Duodenal mucosa (tissue), 2 donors: ENCODE measurements at regions not wholly inside any gene's neighbourhood (a gene's known extent, or its start where the extent isn't known, plus 50 kb on each side); places are given as distances from the start of the nearest gene placed in this dataset.

Experiments
- H3K27ac ChIP-seq: one replicate; pipeline ENCODE4 v1.7.0; 2013; ENCODE audit warnings: low read depth, low read length
- H3K27me3 ChIP-seq, 2 donors: one replicate each; pipeline ENCODE4 v1.7.0; 2013; ENCODE audit warnings: low read length in 2 of 2, control low read depth in 1 of 2; ENCODE audit not compliant: insufficient read depth in 2 of 2, control insufficient read depth in 1 of 2
- H3K36me3 ChIP-seq, 2 donors: one replicate each; pipeline ENCODE4 v1.7.0; 2013; ENCODE audit warnings: low read length in 2 of 2, control low read depth in 1 of 2; ENCODE audit not compliant: insufficient read depth in 2 of 2, control insufficient read depth in 1 of 2
- H3K4me1 ChIP-seq, 2 donors: one replicate each; pipeline ENCODE4 v1.7.0; 2013; ENCODE audit warnings: low read length in 2 of 2, control low read depth in 1 of 2; ENCODE audit not compliant: insufficient read depth in 2 of 2, control insufficient read depth in 1 of 2
- H3K4me3 ChIP-seq, 2 donors: one replicate each; pipeline ENCODE4 v1.7.0; 2013; ENCODE audit warnings: low read length in 2 of 2, low read depth in 1 of 2
- H3K9ac ChIP-seq, 2 donors: one replicate each; pipeline ENCODE4 v1.7.0; 2013; ENCODE audit warnings: low read length in 2 of 2, low read depth in 1 of 2
- H3K9me3 ChIP-seq, 2 donors: one replicate each; pipeline ENCODE4 v1.7.0; 2013; ENCODE audit warnings: low read length in 2 of 2, control low read depth in 1 of 2; ENCODE audit not compliant: control insufficient read depth in 1 of 2

- no peak overlapping the region for H3K27ac ChIP-seq
- no peaks in the 10 kb centered on the region for H3K9me3 ChIP-seq
Observed at GRCh38 chr18:70420146-70420898, 131.5 kb downstream of the SOCS6 start.

DNA sequence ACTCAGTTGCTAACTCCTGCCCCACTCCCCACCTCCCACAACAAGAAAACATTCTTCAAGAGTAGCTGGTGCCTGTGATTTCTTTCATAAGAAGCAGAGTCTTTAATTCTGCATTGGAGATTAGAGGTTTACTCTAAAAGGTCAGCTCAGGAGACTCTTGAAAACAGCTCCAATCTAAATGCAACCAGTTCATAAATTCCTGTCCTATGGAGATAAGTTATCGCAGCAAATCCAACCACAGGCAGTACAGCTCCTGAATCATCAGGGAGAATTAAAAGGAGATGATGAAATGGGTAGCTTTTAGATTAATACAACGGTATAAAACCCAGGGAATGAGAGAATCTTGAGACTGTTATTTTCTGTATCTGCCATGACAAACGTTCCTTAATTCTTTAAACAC lies 130.7 kb downstream of the SOCS6 start:
- H3K4me3 ChIP-seq = peak overlapping the region in 1 of 2 donors; percentile 16
- H3K9ac ChIP-seq = no peak overlapping the region
- no peak overlapping the region for H3K27ac ChIP-seq
- no peaks in the 10 kb centered on the region for H3K27me3 ChIP-seq
- H3K9me3 ChIP-seq = no peaks in the 10 kb centered on the region
- H3K36me3 ChIP-seq = no peaks in the 10 kb centered on the region
- peaks cover 31 to 56% of the 10 kb centered on the region in 2 donors for H3K4me1 ChIP-seq

More at GRCh38 chr18:70420146-70420898, 131.5 kb downstream of the SOCS6 start:
- Histone ChIP-seq H3K4me1 (peaks cover 31 to 56% of the 10 kb centered on the region in 2 donors), H3K27me3 (no peaks in the 10 kb centered on the region), H3K9ac (no peak overlapping the region), H3K36me3 (no peaks in the 10 kb centered on the region), H3K4me3 (no peak overlapping the region)

GRCh38 chr18:70418546-70419311 lies 129.9 kb downstream of the SOCS6 start:
- Histone ChIP-seq H3K4me1 (peaks cover 31 to 48% of the 10 kb centered on the region in 2 donors), H3K27ac (no peak overlapping the region), H3K36me3 (no peaks in the 10 kb centered on the region), H3K27me3 (no peaks in the 10 kb centered on the region), H3K9ac (no peak overlapping the region), H3K9me3 (no peaks in the 10 kb centered on the region), H3K4me3 (no peak overlapping the region)

- no peak overlapping the region for H3K27ac ChIP-seq
- H3K9me3 ChIP-seq = no peaks in the 10 kb centered on the region
- no peak overlapping the region for H3K4me3 ChIP-seq
- no peaks in the 10 kb centered on the region for H3K27me3 ChIP-seq
- no peak overlapping the region for H3K9ac ChIP-seq
- H3K4me1 ChIP-seq = peaks cover 23 to 40% of the 10 kb centered on the region in 2 donors
- no peaks in the 10 kb centered on the region for H3K36me3 ChIP-seq
Observed at GRCh38 chr18:70417847-70418246, 129.0 kb downstream of the SOCS6 start.

DNA sequence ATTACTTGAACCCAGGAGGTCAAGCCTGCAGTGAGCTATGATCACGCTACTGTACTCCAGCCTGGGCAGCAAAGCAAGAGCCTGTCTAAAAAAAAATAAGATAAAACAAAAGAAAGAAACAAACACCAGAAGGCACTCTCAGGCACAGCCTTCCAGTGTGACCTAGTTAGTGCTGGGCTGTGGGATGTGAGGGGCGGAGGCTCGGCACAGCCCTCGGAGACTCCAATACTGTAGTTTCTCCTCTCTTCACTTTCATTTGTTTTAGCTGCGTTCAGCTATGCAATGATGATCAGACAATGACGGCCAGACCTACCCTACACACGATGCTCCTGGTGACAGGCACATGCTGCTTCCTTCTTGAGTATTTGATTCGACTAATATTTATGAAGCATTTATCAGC lies 127.7 kb downstream of the SOCS6 start:
- Histone ChIP-seq H3K9me3 (no peaks in the 10 kb centered on the region), H3K4me1 (peaks cover 13 to 26% of the 10 kb centered on the region in 2 donors), H3K27ac (no peak overlapping the region), H3K27me3 (no peaks in the 10 kb centered on the region), H3K4me3 (no peak overlapping the region), H3K36me3 (no peaks in the 10 kb centered on the region), H3K9ac (no peak overlapping the region)

DNA sequence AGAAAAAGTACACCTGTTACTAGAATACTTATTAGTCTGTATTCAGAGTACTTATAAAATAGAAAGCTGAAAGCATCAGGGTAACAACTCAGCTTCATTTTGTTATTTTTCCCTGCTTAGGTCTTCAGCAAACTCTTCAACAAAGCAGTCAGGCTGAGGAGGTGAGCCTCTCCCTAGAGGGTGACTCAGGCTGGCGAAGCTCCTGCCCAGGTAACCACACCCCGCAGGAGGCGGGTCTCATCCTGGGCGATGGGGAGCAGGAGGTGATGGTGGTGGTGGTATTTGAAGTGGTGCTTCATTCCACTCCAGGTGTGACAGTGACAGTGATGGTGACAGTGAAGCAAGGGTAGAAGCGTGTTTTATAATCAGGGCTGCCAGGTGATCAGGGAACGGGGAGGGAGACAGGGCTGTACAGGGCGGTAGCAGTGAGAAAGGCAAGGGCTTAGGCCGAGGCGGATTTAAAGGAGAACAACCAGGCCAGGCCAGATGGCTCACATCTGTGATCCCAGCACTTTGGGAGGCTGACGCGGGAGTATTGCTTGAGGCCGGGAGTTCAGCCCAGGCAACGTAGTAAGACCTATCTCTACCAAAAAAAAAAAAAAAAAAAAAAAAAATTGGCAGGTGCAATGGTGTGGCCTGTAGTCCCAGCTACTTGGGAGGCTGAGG lies 127.1 kb downstream of the SOCS6 start:
- H3K9me3 ChIP-seq = no peaks in the 10 kb centered on the region
- no peak overlapping the region for H3K9ac ChIP-seq
- H3K36me3 ChIP-seq = no peaks in the 10 kb centered on the region
- peaks cover 9 to 24% of the 10 kb centered on the region in 2 donors for H3K4me1 ChIP-seq
- H3K4me3 ChIP-seq = no peak overlapping the region
- no peaks in the 10 kb centered on the region for H3K27me3 ChIP-seq
- no peak overlapping the region for H3K27ac ChIP-seq

DNA sequence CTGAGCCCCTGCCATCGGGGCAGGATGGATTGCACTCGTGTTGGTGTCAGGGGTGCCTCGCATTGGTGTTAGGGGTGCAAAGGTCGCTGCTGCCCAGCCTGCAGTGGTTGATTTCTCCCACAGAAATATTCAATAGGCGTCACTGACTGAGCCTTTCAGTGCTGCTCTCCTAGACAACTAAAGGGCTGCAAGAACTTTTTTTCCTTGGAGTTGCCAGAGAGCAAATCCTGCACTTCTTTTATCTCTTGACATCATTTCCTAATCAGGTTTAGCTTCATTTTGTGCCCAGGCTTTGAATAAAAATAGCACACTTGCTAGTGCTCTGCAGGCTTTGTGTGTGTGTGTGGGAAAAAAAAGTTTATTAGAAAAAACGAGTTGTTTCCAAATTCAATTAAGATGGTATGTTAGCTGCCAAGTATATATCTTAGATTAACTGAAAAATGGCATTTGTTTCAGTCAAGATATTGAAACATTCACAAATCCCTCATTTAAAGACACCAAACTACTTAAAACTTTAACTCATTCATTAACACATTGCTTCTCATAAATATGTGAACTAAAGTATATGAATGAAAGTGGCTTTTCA lies 125.6 kb downstream of the SOCS6 start:
- Histone ChIP-seq H3K27ac (no peak overlapping the region), H3K36me3 (no peaks in the 10 kb centered on the region), H3K9ac (no peak overlapping the region), H3K4me3 (no peak overlapping the region), H3K27me3 (no peaks in the 10 kb centered on the region), H3K4me1 (peaks cover 5 to 10% of the 10 kb centered on the region in 2 donors), H3K9me3 (no peaks in the 10 kb centered on the region)

- Histone ChIP-seq H3K27me3 (no peaks in the 10 kb centered on the region), H3K36me3 (no peaks in the 10 kb centered on the region), H3K9me3 (no peaks in the 10 kb centered on the region), H3K9ac (no peak overlapping the region), H3K4me1 (peaks cover 0 to under 1% of the 10 kb centered on the region in 2 donors), H3K27ac (no peak overlapping the region), H3K4me3 (no peak overlapping the region)
Observed at GRCh38 chr18:70413455-70413854, 124.6 kb downstream of the SOCS6 start.

GRCh38 chr18:70411876-70412435 lies 123.1 kb downstream of the SOCS6 start:
- Histone ChIP-seq H3K9ac (no peak overlapping the region), H3K36me3 (no peaks in the 10 kb centered on the region), H3K4me3 (no peak overlapping the region), H3K27me3 (no peaks in the 10 kb centered on the region), H3K9me3 (no peaks in the 10 kb centered on the region), H3K27ac (no peak overlapping the region), H3K4me1 (no peaks in the 10 kb centered on the region)
